ENCODE measurements at regions not wholly inside any gene's neighbourhood (a gene's known extent, or its start where the extent isn't known, plus 50 kb on each side); places are given as distances from the start of the nearest gene placed in this dataset.

GRCh38 chr10:44060221-44060620, 324.7 kb downstream of the CXCL12 start:
- H3K4me3 ChIP-seq (replicated peaks in 1 of 2; ENCODE audit: low read depth in 2 of 2, low read length in 2 of 2) = no peak overlapping the region
- TF ChIP-seq CTCF (IDR thresholded peaks at IDR 0.05; ENCODE audit: low read depth, low read length) = no peak
- no peak for DNase-seq (ENCODE audit: low read depth in 2 of 2)

- TF ChIP-seq CTCF (IDR thresholded peaks at IDR 0.05; ENCODE audit: low read depth, low read length) = no peak
- no peak overlapping the region for H3K4me3 ChIP-seq (replicated peaks in 1 of 2; ENCODE audit: low read depth in 2 of 2, low read length in 2 of 2)
- DNase-seq (ENCODE audit: low read depth in 2 of 2) = no peak
Measured at GRCh38 chr10:44058259-44058658, 326.6 kb downstream of the CXCL12 start.

- no peak overlapping the region for H3K4me3 ChIP-seq (replicated peaks in 1 of 2; ENCODE audit: low read depth in 2 of 2, low read length in 2 of 2)
- TF ChIP-seq CTCF (IDR thresholded peaks at IDR 0.05; ENCODE audit: low read depth, low read length) = no peak
- DNase-seq (ENCODE audit: low read depth in 2 of 2) = no peak
Measured at GRCh38 chr10:44056967-44057805, 327.7 kb downstream of the CXCL12 start.

- no peak for TF ChIP-seq CTCF (IDR thresholded peaks at IDR 0.05; ENCODE audit: low read depth, low read length)
- H3K4me3 ChIP-seq (replicated peaks in 1 of 2; ENCODE audit: low read depth in 2 of 2, low read length in 2 of 2) = no peak overlapping the region
- no peak for DNase-seq (ENCODE audit: low read depth in 2 of 2)
Measured at GRCh38 chr10:44056206-44056605, 328.7 kb downstream of the CXCL12 start.

GRCh38 chr10:44054046-44054445, 330.9 kb downstream of the CXCL12 start:
- TF ChIP-seq CTCF (IDR thresholded peaks at IDR 0.05; ENCODE audit: low read depth, low read length) = no peak
- DNase-seq (ENCODE audit: low read depth in 2 of 2) = no peak
- no peak overlapping the region for H3K4me3 ChIP-seq (replicated peaks in 1 of 2; ENCODE audit: low read depth in 2 of 2, low read length in 2 of 2)

GRCh38 chr10:44053391-44053790, 331.5 kb downstream of the CXCL12 start:
- TF ChIP-seq CTCF (IDR thresholded peaks at IDR 0.05; ENCODE audit: low read depth, low read length) = no peak
- H3K4me3 ChIP-seq (replicated peaks in 1 of 2; ENCODE audit: low read depth in 2 of 2, low read length in 2 of 2) = no peak overlapping the region
- DNase-seq (ENCODE audit: low read depth in 2 of 2) = no peak

Measured in cardiac fibroblast (primary cell).